Activated CD8-positive, alpha-beta T cell treated with anti-CD3 and anti-CD28 coated beads for 36 hours (primary cell): ENCODE measurements at regions not wholly inside any gene's neighbourhood (a gene's known extent, or its start where the extent isn't known, plus 50 kb on each side); places are given as distances from the start of the nearest gene placed in this dataset.

Experiments used
- ATAC-seq: fragments of 200-7000 bp; cut with Tn5 transposase; one replicate; pipeline ENCODE4 v1.10.0; 2021; ENCODE audit warnings: mild to moderate bottlenecking, moderate library complexity
- CTCF ChIA-PET: fragments of 350-600 bp; sonication (Branson Sonifier 250); formaldehyde crosslinking; loops from one replicate; lab custom pipeline; 2021; ENCODE audit warnings: antibody characterized with exemption; lab: Charles Lee
- POLR2A ChIA-PET: fragments of 350-600 bp; sonication (Branson Sonifier 250); formaldehyde crosslinking; loops from one replicate; lab custom pipeline; 2021; ENCODE audit warnings: antibody characterized with exemption; lab: Charles Lee
- DNase-seq: peaks from one replicate; pipeline ENCODE4 v3.0.0-alpha.2; 2020
- H3K27ac Mint-ChIP-seq: one replicate; pipeline ENCODE4 v1.8.0; 2021; ENCODE audit warnings: mild to moderate bottlenecking, mixed read lengths
- H3K27me3 Mint-ChIP-seq: one replicate; pipeline ENCODE4 v1.8.0; 2021; ENCODE audit warnings: mixed read lengths
- H3K36me3 Mint-ChIP-seq: one replicate; pipeline ENCODE4 v1.8.0; 2021; ENCODE audit warnings: low read depth, mixed read lengths
- H3K4me1 Mint-ChIP-seq: one replicate; pipeline ENCODE4 v1.8.0; 2021; ENCODE audit warnings: low read depth, mixed read lengths
- H3K4me3 Mint-ChIP-seq: one replicate; pipeline ENCODE4 v1.8.0; 2021; ENCODE audit warnings: mild to moderate bottlenecking, moderate library complexity, mixed read lengths
- H3K9me3 Mint-ChIP-seq: one replicate; pipeline ENCODE4 v1.8.0; 2021; ENCODE audit warnings: mixed read lengths
- CTCF ChIP-seq: fragments of 200-600 bp; IDR thresholded peaks from one replicate; pipeline ENCODE4 v1.8.0; 2022; ENCODE audit warnings: antibody characterized with exemption, mild to moderate bottlenecking
- intact Hi-C: fragments of 100-400 bp; cut with micrococcal nuclease; formaldehyde crosslinking; loops from one replicate; pipeline ENCODE4 v1.10.0; 2022

DNA sequence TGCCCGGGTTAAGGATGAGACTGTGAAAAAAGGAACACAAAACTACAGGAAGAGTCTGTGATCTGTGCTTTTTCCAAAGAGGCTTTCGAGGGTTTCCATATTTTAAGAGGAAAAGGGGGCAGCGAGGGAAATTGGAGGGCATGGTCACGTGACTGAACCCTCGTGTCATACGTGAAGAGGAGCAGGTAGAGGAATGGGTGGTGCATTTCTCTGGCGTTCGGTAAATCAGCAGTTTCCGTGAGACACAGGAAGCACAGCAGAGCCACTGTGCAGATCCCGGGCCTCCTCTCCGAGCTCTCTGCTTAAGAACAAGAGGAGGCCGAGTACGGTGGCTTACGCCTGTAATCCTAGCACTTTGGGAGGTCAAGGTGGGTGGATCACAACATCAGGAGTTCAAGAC lies 219.7 kb downstream of the NDUFA10 start:
- no peaks in the 10 kb centered on the region for H3K4me1 Mint-ChIP-seq
- TF ChIP-seq CTCF: no peak
- intact Hi-C loops: no loop called here
- POLR2A ChIA-PET: no interaction called here
- no peak overlapping the region for H3K4me3 Mint-ChIP-seq
- CTCF ChIA-PET: no interaction called here
- H3K27ac Mint-ChIP-seq: no peak overlapping the region
- no peaks in the 10 kb centered on the region for H3K9me3 Mint-ChIP-seq
- no peaks in the 10 kb centered on the region for H3K36me3 Mint-ChIP-seq
- ATAC-seq (no peak), DNase-seq (no peak)
- H3K27me3 Mint-ChIP-seq: peaks cover 8% of the 10 kb centered on the region

- intact Hi-C loops: no loop called here
- Mint-ChIP-seq H3K4me1 (no peaks in the 10 kb centered on the region), H3K4me3 (no peak overlapping the region), H3K27me3 (peaks cover 8% of the 10 kb centered on the region), H3K36me3 (no peaks in the 10 kb centered on the region), H3K27ac (no peak overlapping the region), H3K9me3 (no peaks in the 10 kb centered on the region)
- DNase-seq: no peak
- no peak for ATAC-seq
- TF ChIP-seq CTCF: no peak
- ChIA-PET POLR2A (no interaction called here), CTCF (no interaction called here)
Observed at GRCh38 chr2:239805043-239805329, 220.2 kb downstream of the NDUFA10 start.

- peaks cover 8% of the 10 kb centered on the region for H3K27me3 Mint-ChIP-seq
- DNase-seq (no peak), ATAC-seq (no peak)
- no peak for TF ChIP-seq CTCF
- intact Hi-C loops: no loop called here
- CTCF ChIA-PET: no interaction called here
- no peaks in the 10 kb centered on the region for H3K4me1 Mint-ChIP-seq
- H3K36me3 Mint-ChIP-seq: no peaks in the 10 kb centered on the region
- no peaks in the 10 kb centered on the region for H3K9me3 Mint-ChIP-seq
- POLR2A ChIA-PET: no interaction called here
- no peak overlapping the region for H3K4me3 Mint-ChIP-seq
- no peak overlapping the region for H3K27ac Mint-ChIP-seq
Observed at GRCh38 chr2:239804161-239805042, 220.7 kb downstream of the NDUFA10 start.

DNA sequence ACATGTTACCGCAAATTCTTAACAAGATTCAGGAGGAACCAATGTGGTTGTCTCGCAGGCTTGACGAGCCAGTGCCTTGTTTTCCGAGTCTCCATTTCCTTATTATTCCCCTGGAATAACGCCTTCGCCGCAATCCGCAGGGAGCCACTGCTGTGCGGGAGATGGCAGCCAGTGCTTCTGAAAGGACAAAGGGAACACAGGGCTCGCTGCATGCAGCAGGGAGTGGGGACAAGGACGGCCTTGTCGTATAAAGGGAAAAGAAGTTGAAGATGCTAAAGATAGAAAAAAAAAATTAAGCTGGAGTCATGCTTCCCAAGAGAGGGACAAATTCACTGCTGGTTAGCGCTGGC lies 221.4 kb downstream of the NDUFA10 start:
- Mint-ChIP-seq H3K4me3 (no peak overlapping the region), H3K4me1 (no peaks in the 10 kb centered on the region), H3K9me3 (no peaks in the 10 kb centered on the region), H3K36me3 (no peaks in the 10 kb centered on the region), H3K27ac (no peak overlapping the region), H3K27me3 (peaks cover 8% of the 10 kb centered on the region)
- ChIA-PET CTCF (no interaction called here), POLR2A (no interaction called here)
- intact Hi-C loops: no loop called here
- ATAC-seq (no peak), DNase-seq (no peak)
- no peak for TF ChIP-seq CTCF

- DNase-seq: no peak
- no peak for TF ChIP-seq CTCF
- Mint-ChIP-seq H3K36me3 (no peaks in the 10 kb centered on the region), H3K9me3 (no peaks in the 10 kb centered on the region), H3K4me3 (no peak overlapping the region), H3K27me3 (peaks cover 8% of the 10 kb centered on the region), H3K27ac (no peak overlapping the region), H3K4me1 (no peaks in the 10 kb centered on the region)
- intact Hi-C loops: no loop called here
- ChIA-PET CTCF (no interaction called here), POLR2A (no interaction called here)
- no peak for ATAC-seq
Observed at GRCh38 chr2:239803102-239803765, 221.9 kb downstream of the NDUFA10 start.
